ENCODE measurements at regions not wholly inside any gene's neighbourhood (a gene's known extent, or its start where the extent isn't known, plus 50 kb on each side); places are given as distances from the start of the nearest gene placed in this dataset.

DNA sequence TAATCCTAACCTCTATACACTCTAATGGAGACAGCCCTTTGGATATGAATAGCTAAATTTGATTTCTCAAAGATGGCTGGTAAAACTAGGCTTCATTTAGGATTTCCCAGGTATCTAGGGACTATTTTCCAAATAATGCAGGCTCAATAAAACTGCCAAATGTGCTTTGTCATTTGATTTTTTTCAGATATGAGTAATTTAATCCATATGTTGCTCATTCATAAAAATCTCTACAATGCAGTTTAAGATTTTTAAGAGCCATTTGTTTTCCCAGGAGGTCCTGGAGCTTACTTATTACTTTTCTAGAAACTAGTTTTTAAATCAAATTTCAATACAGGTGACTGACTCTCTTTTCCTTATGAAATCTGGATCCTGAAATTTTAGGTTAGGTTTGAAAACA lies 349.3 kb upstream of the SLC24A2 start:
- TF ChIP-seq, protein P1, sequence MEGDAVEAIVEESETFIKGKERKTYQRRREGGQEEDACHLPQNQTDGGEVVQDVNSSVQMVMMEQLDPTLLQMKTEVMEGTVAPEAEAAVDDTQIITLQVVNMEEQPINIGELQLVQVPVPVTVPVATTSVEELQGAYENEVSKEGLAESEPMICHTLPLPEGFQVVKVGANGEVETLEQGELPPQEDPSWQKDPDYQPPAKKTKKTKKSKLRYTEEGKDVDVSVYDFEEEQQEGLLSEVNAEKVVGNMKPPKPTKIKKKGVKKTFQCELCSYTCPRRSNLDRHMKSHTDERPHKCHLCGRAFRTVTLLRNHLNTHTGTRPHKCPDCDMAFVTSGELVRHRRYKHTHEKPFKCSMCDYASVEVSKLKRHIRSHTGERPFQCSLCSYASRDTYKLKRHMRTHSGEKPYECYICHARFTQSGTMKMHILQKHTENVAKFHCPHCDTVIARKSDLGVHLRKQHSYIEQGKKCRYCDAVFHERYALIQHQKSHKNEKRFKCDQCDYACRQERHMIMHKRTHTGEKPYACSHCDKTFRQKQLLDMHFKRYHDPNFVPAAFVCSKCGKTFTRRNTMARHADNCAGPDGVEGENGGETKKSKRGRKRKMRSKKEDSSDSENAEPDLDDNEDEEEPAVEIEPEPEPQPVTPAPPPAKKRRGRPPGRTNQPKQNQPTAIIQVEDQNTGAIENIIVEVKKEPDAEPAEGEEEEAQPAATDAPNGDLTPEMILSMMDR (IDR thresholded peaks at IDR 0.05 in 8 of 11, conservative IDR thresholded peaks at IDR 0.05 in 3 of 11) = no peak
- TF ChIP-seq POLR2A (IDR thresholded peaks at IDR 0.05) = no peak
- no peak for TF ChIP-seq POLR2AphosphoS5 (IDR thresholded peaks at IDR 0.05)

Data from spleen (tissue), 7 donors.